Natural killer cell (primary cell): ENCODE measurements at regions not wholly inside any gene's neighbourhood (a gene's known extent, or its start where the extent isn't known, plus 50 kb on each side); places are given as distances from the start of the nearest gene placed in this dataset.

ENCODE experiments used
- ATAC-seq, 3 donors: fragments of 150-1000 bp in 2 of 3; fragments of 200-7000 bp in 1 of 3; cut with Tn5 transposase; 1 replicate in 1 of 3; 2 replicates in 2 of 3; pipeline ENCODE4 v1.10.0; 2021; ENCODE audit warnings: mild to moderate bottlenecking in 2 of 3, moderate library complexity in 2 of 3
- DNase-seq, 2 donors: peaks; one replicate each; pipeline versions ENCODE4 v3.0.0 to v3.0.0-alpha.2; 2013 to 2021; ENCODE audit warnings: mixed read lengths in 1 of 2
- H3K27ac ChIP-seq: one replicate; pipeline ENCODE4 v1.5.1; 2013; ENCODE audit warnings: mild to moderate bottlenecking, low read length
- H3K27me3 ChIP-seq: one replicate; pipeline ENCODE4 v1.6.1; 2013; ENCODE audit warnings: low read length; ENCODE audit not compliant: control insufficient read depth, insufficient read depth
- H3K36me3 ChIP-seq: one replicate; pipeline ENCODE4 v1.6.1; 2013; ENCODE audit warnings: low read length; ENCODE audit not compliant: control insufficient read depth, insufficient read depth
- H3K4me1 ChIP-seq: one replicate; pipeline ENCODE4 v1.6.1; 2013; ENCODE audit warnings: low read length; ENCODE audit not compliant: control insufficient read depth, insufficient read depth
- H3K4me3 ChIP-seq: one replicate; pipeline ENCODE4 v1.5.1; 2013; ENCODE audit warnings: low read length
- H3K9me3 ChIP-seq: one replicate; pipeline ENCODE4 v1.6.1; 2013; ENCODE audit warnings: low read length; ENCODE audit not compliant: control insufficient read depth, insufficient read depth
- H3K27ac Mint-ChIP-seq, 2 donors: one replicate each; pipeline ENCODE4 v1.8.0; 2022; ENCODE audit warnings: mild to moderate bottlenecking in 2 of 2, mixed read lengths in 2 of 2, moderate library complexity in 1 of 2
- H3K27me3 Mint-ChIP-seq, 2 donors: one replicate each; pipeline ENCODE4 v1.8.0; 2022; ENCODE audit warnings: low read depth in 2 of 2, mixed read lengths in 2 of 2
- H3K36me3 Mint-ChIP-seq: one replicate; pipeline ENCODE4 v1.8.0; 2022; ENCODE audit warnings: mixed read lengths
- H3K4me1 Mint-ChIP-seq, 2 donors: one replicate each; pipeline ENCODE4 v1.8.0; 2022; ENCODE audit warnings: mixed read lengths in 2 of 2
- H3K4me3 Mint-ChIP-seq: one replicate; pipeline ENCODE4 v1.8.0; 2022; ENCODE audit warnings: mild to moderate bottlenecking, moderate library complexity, mixed read lengths
- H3K9me3 Mint-ChIP-seq, 2 donors: one replicate each; pipeline ENCODE4 v1.8.0; 2022; ENCODE audit warnings: mixed read lengths in 2 of 2
- WGBS: methylation state at CpG from one replicate; pipeline ENCODE4 v1.1.7; 2013; ENCODE audit warnings: missing lambda C conversion rate; ENCODE audit not compliant: insufficient coverage; 5-methylcytosine and 5-hydroxymethylcytosine counted together
- intact Hi-C: fragments of 100-400 bp; cut with micrococcal nuclease; formaldehyde crosslinking; loops from one replicate; pipeline ENCODE4 v1.14.2; 2022
- TF ChIP-seq, protein P1 (sequence below): fragments of 200-600 bp; IDR thresholded peaks from one replicate; pipeline ENCODE4 v1.8.0; 2022; ENCODE audit warnings: antibody characterized with exemption

DNA sequence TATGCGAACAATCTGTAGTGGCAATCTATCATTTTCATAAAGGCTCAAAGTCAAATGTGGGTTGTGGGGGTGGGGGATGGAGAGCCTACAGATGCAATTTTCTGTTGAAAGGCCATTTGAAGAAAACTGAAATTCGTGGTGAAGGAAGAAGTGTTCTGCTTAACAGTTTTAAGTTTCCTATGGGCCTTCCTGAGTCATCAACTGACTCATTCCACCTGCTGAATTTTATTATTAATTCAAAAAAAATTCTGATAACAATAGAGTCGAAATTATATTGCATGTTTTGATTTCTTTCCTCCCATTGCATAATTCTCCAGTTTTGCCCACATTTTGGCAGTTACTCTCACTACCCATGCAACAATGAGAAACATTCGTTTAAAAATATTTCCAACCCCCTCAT, 622.3 kb upstream of the ARID1B start:
- Histone ChIP-seq H3K27me3 (no peaks in the 10 kb centered on the region), H3K4me3 (no peak overlapping the region), H3K4me1 (no peaks in the 10 kb centered on the region), H3K9me3 (no peaks in the 10 kb centered on the region), H3K27ac (no peak overlapping the region), H3K36me3 (no peaks in the 10 kb centered on the region)
- H3K4me3 Mint-ChIP-seq: no peak overlapping the region
- intact Hi-C loops: no loop called here
- no peak overlapping the region for H3K27ac Mint-ChIP-seq
- TF ChIP-seq, protein P1, sequence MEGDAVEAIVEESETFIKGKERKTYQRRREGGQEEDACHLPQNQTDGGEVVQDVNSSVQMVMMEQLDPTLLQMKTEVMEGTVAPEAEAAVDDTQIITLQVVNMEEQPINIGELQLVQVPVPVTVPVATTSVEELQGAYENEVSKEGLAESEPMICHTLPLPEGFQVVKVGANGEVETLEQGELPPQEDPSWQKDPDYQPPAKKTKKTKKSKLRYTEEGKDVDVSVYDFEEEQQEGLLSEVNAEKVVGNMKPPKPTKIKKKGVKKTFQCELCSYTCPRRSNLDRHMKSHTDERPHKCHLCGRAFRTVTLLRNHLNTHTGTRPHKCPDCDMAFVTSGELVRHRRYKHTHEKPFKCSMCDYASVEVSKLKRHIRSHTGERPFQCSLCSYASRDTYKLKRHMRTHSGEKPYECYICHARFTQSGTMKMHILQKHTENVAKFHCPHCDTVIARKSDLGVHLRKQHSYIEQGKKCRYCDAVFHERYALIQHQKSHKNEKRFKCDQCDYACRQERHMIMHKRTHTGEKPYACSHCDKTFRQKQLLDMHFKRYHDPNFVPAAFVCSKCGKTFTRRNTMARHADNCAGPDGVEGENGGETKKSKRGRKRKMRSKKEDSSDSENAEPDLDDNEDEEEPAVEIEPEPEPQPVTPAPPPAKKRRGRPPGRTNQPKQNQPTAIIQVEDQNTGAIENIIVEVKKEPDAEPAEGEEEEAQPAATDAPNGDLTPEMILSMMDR: no peak
- H3K27me3 Mint-ChIP-seq: no peaks in the 10 kb centered on the region
- DNase-seq (no peak), ATAC-seq (no peak)
- H3K36me3 Mint-ChIP-seq: no peaks in the 10 kb centered on the region
- 15% methylated on average over 4 of the region's 4 CpGs for WGBS
- no peaks in the 10 kb centered on the region for H3K4me1 Mint-ChIP-seq
- H3K9me3 Mint-ChIP-seq: peaks cover 2% of the 10 kb centered on the region in 2 donors

GRCh38 chr6:156150391-156150790, 626.8 kb upstream of the ARID1B start:
- TF ChIP-seq, protein P1: no peak
- H3K36me3 Mint-ChIP-seq: no peaks in the 10 kb centered on the region
- Histone ChIP-seq H3K36me3 (no peaks in the 10 kb centered on the region), H3K4me3 (no peak overlapping the region), H3K9me3 (no peaks in the 10 kb centered on the region), H3K27ac (no peak overlapping the region), H3K4me1 (no peaks in the 10 kb centered on the region), H3K27me3 (no peaks in the 10 kb centered on the region)
- H3K4me1 Mint-ChIP-seq: no peaks in the 10 kb centered on the region
- ATAC-seq: no peak
- intact Hi-C loops: no loop called here
- no peaks in the 10 kb centered on the region for H3K27me3 Mint-ChIP-seq
- DNase-seq: no peak
- WGBS: 50% methylated on average over 1 of the region's 1 CpG
- H3K4me3 Mint-ChIP-seq: no peak overlapping the region
- peaks cover 2% of the 10 kb centered on the region in 2 donors for H3K9me3 Mint-ChIP-seq
- no peak overlapping the region for H3K27ac Mint-ChIP-seq

GRCh38 chr6:156146891-156147290, 630.3 kb upstream of the ARID1B start:
- Histone ChIP-seq H3K4me1 (no peaks in the 10 kb centered on the region), H3K27me3 (no peaks in the 10 kb centered on the region), H3K36me3 (no peaks in the 10 kb centered on the region), H3K27ac (no peak overlapping the region), H3K4me3 (no peak overlapping the region), H3K9me3 (no peaks in the 10 kb centered on the region)
- Mint-ChIP-seq H3K4me1 (no peaks in the 10 kb centered on the region), H3K4me3 (no peak overlapping the region), H3K27ac (no peak overlapping the region), H3K27me3 (no peaks in the 10 kb centered on the region), H3K36me3 (no peaks in the 10 kb centered on the region), H3K9me3 (peaks cover 5 to 11% of the 10 kb centered on the region in 2 donors)
- intact Hi-C loops: no loop called here
- WGBS: 83% methylated on average over 7 of the region's 7 CpGs
- TF ChIP-seq, protein P1: no peak
- ATAC-seq: no peak
- DNase-seq: no peak

GRCh38 chr6:156131221-156131903, 645.8 kb upstream of the ARID1B start:
- no peak for DNase-seq
- Histone ChIP-seq H3K4me3 (no peak overlapping the region), H3K9me3 (no peaks in the 10 kb centered on the region), H3K36me3 (no peaks in the 10 kb centered on the region), H3K27me3 (no peaks in the 10 kb centered on the region), H3K4me1 (no peaks in the 10 kb centered on the region), H3K27ac (no peak overlapping the region)
- H3K4me1 Mint-ChIP-seq: no peaks in the 10 kb centered on the region
- no peak overlapping the region for H3K27ac Mint-ChIP-seq
- ATAC-seq: no peak
- intact Hi-C loops: no loop called here
- H3K4me3 Mint-ChIP-seq: no peak overlapping the region
- peaks cover 5 to 7% of the 10 kb centered on the region in 2 donors for H3K9me3 Mint-ChIP-seq
- WGBS: 43% methylated on average over 5 of the region's 6 CpGs
- TF ChIP-seq, protein P1: no peak
- H3K27me3 Mint-ChIP-seq: no peaks in the 10 kb centered on the region
- no peaks in the 10 kb centered on the region for H3K36me3 Mint-ChIP-seq
